Esophagus muscularis mucosa (tissue), 3 donors: ENCODE measurements at regions not wholly inside any gene's neighbourhood (a gene's known extent, or its start where the extent isn't known, plus 50 kb on each side); places are given as distances from the start of the nearest gene placed in this dataset.

ENCODE experiments used
- CTCF ChIP-seq, 3 experiments: fragments of 200-600 bp in 2 of 3; fragments of 450-650 bp in 1 of 3; sonication (generic) in 2 of 3; IDR thresholded peaks; one replicate each; pipeline ENCODE4 v1.5.1; 2017 to 2019; ENCODE audit warnings: antibody characterized with exemption in 3 of 3, mild to moderate bottlenecking in 2 of 3, moderate library complexity in 1 of 3
- EP300 ChIP-seq: sonication (generic); formaldehyde crosslinking; IDR thresholded peaks from one replicate; pipeline ENCODE4 v1.6.1; 2017; ENCODE audit warnings: antibody characterized with exemption

- TF ChIP-seq CTCF (IDR thresholded peaks at IDR 0.05) (no peak), EP300 (no peak)
These were observed 142.4 kb upstream of the IRX4 start for GRCh38 chr5:2024986-2025721.
